ENCODE measurements at regions not wholly inside any gene's neighbourhood (a gene's known extent, or its start where the extent isn't known, plus 50 kb on each side); places are given as distances from the start of the nearest gene placed in this dataset.

- TF ChIP-seq EZH2phosphoT487 (IDR thresholded peaks at IDR 0.05; ENCODE audit: borderline replicate concordance, low read length) = no peak
- no peak for TF ChIP-seq EZH2 (IDR thresholded peaks at IDR 0.05; ENCODE audit: low read length, unreplicated experiment)
- no peak for TF ChIP-seq CTCF (conservative IDR thresholded peaks at IDR 0.05; ENCODE audit: low read depth, low read length)
- Histone ChIP-seq H3K9ac (ENCODE audit: low read length) (no peak overlapping the region), H2AFZ (ENCODE audit: low read length) (no peak overlapping the region)
These were observed 62.1 kb downstream of the ING1 start for GRCh38 chr13:110775576-110775975.

GRCh38 chr13:110777251-110777820 is 63.8 kb downstream of the ING1 start:
- ChIA-PET POLR2A (ENCODE audit: unreplicated experiment) (no interaction called here), CTCF (no interaction called here)
- intact Hi-C loops (cut with micrococcal nuclease) = no loop called here
- no TSS peak for BruUV-seq (replicated peaks)
- Histone ChIP-seq H3K9ac (ENCODE audit: low read length) (no peak overlapping the region), H3K4me3 (ENCODE audit: low read length) (no peak overlapping the region), H3K27me3 (ENCODE audit: low read length) (no peaks in the 10 kb centered on the region; the same call in none of the 2 replicates), H4K20me1 (ENCODE audit: low read length) (no peaks in the 10 kb centered on the region), H3K79me2 (ENCODE audit: low read length) (no peaks in the 10 kb centered on the region), H2AFZ (ENCODE audit: low read length) (no peak overlapping the region), H3K4me1 (ENCODE audit: insufficient read depth, low read length) (no peaks in the 10 kb centered on the region), H3F3A (ENCODE audit: low read length, unreplicated experiment) (no peaks in the 10 kb centered on the region), H3K36me3 (ENCODE audit: low read depth, low read length) (no peaks in the 10 kb centered on the region), H3K27ac (ENCODE audit: low read length) (no peak overlapping the region), H3K4me2 (ENCODE audit: low read length) (no peak overlapping the region), H3K9me3 (ENCODE audit: low read length) (no peaks in the 10 kb centered on the region), H3K9me2 (replicated peaks; ENCODE audit: low read length) (no peaks in the 10 kb centered on the region)
- no peak for TF ChIP-seq CTCF (conservative IDR thresholded peaks at IDR 0.05; ENCODE audit: low read depth, low read length)
- ATAC-seq = no peak
- DNase-seq = no peak

More at GRCh38 chr13:110775576-110775975, 62.1 kb downstream of the ING1 start:
- Histone ChIP-seq H3K36me3 (ENCODE audit: low read depth, low read length) (no peaks in the 10 kb centered on the region), H3K79me2 (ENCODE audit: low read length) (no peaks in the 10 kb centered on the region), H3F3A (ENCODE audit: low read length, unreplicated experiment) (no peaks in the 10 kb centered on the region), H3K4me3 (ENCODE audit: low read length) (no peak overlapping the region), H4K20me1 (ENCODE audit: low read length) (no peaks in the 10 kb centered on the region), H3K4me2 (ENCODE audit: low read length) (no peak overlapping the region), H3K9me3 (ENCODE audit: low read length) (no peaks in the 10 kb centered on the region), H3K9me2 (replicated peaks; ENCODE audit: low read length) (no peaks in the 10 kb centered on the region), H3K27ac (ENCODE audit: low read length) (no peak overlapping the region), H3K4me1 (ENCODE audit: insufficient read depth, low read length) (no peaks in the 10 kb centered on the region), H3K27me3 (ENCODE audit: low read length) (no peaks in the 10 kb centered on the region; the same call in none of the 2 replicates)
- POLR2A ChIA-PET (ENCODE audit: unreplicated experiment) = no interaction called here
- DNase-seq = no peak
- CTCF ChIA-PET = no interaction called here
- ATAC-seq = no peak
- BruUV-seq (replicated peaks) = no TSS peak
- intact Hi-C loops (cut with micrococcal nuclease) = no loop called here

GRCh38 chr13:110779022-110779421 is 65.5 kb downstream of the ING1 start:
- Histone ChIP-seq H3K9ac (ENCODE audit: low read length) (no peak overlapping the region), H3K4me3 (ENCODE audit: low read length) (no peak overlapping the region), H3K4me1 (ENCODE audit: insufficient read depth, low read length) (no peaks in the 10 kb centered on the region), H3F3A (ENCODE audit: low read length, unreplicated experiment) (no peaks in the 10 kb centered on the region), H3K27me3 (ENCODE audit: low read length) (no peaks in the 10 kb centered on the region; the same call in 1 of the 2 replicates), H3K36me3 (ENCODE audit: low read depth, low read length) (no peaks in the 10 kb centered on the region), H3K9me3 (ENCODE audit: low read length) (no peaks in the 10 kb centered on the region), H4K20me1 (ENCODE audit: low read length) (no peaks in the 10 kb centered on the region), H3K4me2 (ENCODE audit: low read length) (no peak overlapping the region), H3K27ac (ENCODE audit: low read length) (no peak overlapping the region), H2AFZ (ENCODE audit: low read length) (no peak overlapping the region), H3K79me2 (ENCODE audit: low read length) (no peaks in the 10 kb centered on the region), H3K9me2 (replicated peaks; ENCODE audit: low read length) (no peaks in the 10 kb centered on the region)
- no TSS peak for BruUV-seq (replicated peaks)
- CTCF ChIA-PET = no interaction called here
- ATAC-seq (no peak), DNase-seq (no peak)
- POLR2A ChIA-PET (ENCODE audit: unreplicated experiment) = no interaction called here
- TF ChIP-seq EZH2phosphoT487 (IDR thresholded peaks at IDR 0.05; ENCODE audit: borderline replicate concordance, low read length) = no peak
- TF ChIP-seq CTCF (conservative IDR thresholded peaks at IDR 0.05; ENCODE audit: low read depth, low read length) = no peak
- TF ChIP-seq EZH2 (IDR thresholded peaks at IDR 0.05; ENCODE audit: low read length, unreplicated experiment) = no peak
- intact Hi-C loops (cut with micrococcal nuclease) = no loop called here

Data from PC-3 (cell line).